ENCODE measurements at regions not wholly inside any gene's neighbourhood (a gene's known extent, or its start where the extent isn't known, plus 50 kb on each side); places are given as distances from the start of the nearest gene placed in this dataset.

- no peak for DNase-seq
- Histone ChIP-seq H3K4me1 (replicated peaks; ENCODE audit: insufficient read depth) (no peaks in the 10 kb centered on the region), H4K20me1 (ENCODE audit: insufficient read depth) (no peaks in the 10 kb centered on the region), H3K79me2 (ENCODE audit: low read depth) (no peaks in the 10 kb centered on the region), H3F3A (ENCODE audit: insufficient read depth, low read depth) (no peaks in the 10 kb centered on the region), H3K4me3 (no peak overlapping the region), H3K4me2 (no peak overlapping the region), H3K9me2 (ENCODE audit: insufficient read depth) (no peaks in the 10 kb centered on the region), H3K27ac (no peak overlapping the region), H3K9me3 (ENCODE audit: insufficient read depth, low read depth) (no peaks in the 10 kb centered on the region), H3K27me3 (ENCODE audit: insufficient read depth, low read depth) (peaks cover 66% of the 10 kb centered on the region), H3K36me3 (ENCODE audit: low read depth) (no peaks in the 10 kb centered on the region), H2AFZ (no peak overlapping the region)
- BruUV-seq (replicated peaks) = no TSS peak
- ChIA-PET POLR2A (ENCODE audit: unreplicated experiment) (no interaction called here), CTCF (no interaction called here)
- TF ChIP-seq CTCF (conservative IDR thresholded peaks at IDR 0.05) (no peak), EZH2 (IDR thresholded peaks at IDR 0.05; ENCODE audit: low read depth) (no peak)
- intact Hi-C loops (cut with micrococcal nuclease; ENCODE audit: unreplicated experiment) = no loop called here
Measured at GRCh38 chr1:38336301-38336923, 289.8 kb upstream of the POU3F1 start.

DNA sequence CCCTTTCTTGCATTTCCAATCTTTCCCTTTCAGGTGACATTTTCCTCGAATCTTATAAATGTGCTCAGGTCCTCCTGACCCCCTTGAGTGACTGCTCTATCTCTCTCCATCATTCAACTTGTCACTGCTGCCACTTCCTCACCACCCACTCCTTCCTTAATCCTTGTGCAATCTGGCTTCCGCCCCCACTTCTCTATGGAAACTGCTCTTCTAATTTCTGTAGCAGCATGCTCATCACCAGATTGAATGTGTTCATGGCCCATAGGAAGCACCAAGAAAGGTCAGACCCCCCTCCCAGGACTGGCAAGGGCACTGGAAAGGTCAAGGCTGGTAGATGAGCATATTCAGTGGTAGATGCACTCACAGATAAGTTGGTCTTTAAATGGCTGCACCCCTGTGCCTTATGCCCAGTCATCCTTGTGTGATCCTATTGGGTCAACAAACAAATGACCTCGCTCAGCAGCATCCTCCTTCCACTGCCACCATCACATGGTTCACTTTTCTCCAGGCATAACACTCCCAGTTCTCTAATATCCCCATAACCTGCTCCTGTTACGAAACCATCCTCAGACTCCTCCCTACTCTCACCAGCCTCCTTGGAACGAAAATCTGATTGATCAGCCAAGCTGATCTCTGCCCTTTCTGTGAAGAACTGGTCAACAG is 288.5 kb upstream of the POU3F1 start:
- H3K4me2 ChIP-seq = no peak overlapping the region
- H3K4me1 ChIP-seq (replicated peaks; ENCODE audit: insufficient read depth) = no peaks in the 10 kb centered on the region
- no peaks in the 10 kb centered on the region for H3K36me3 ChIP-seq (ENCODE audit: low read depth)
- H3K9me2 ChIP-seq (ENCODE audit: insufficient read depth) = no peaks in the 10 kb centered on the region
- ChIA-PET POLR2A (ENCODE audit: unreplicated experiment) (no interaction called here), CTCF (no interaction called here)
- H3K9me3 ChIP-seq (ENCODE audit: insufficient read depth, low read depth) = no peaks in the 10 kb centered on the region
- no peak overlapping the region for H3K27ac ChIP-seq
- H2AFZ ChIP-seq = no peak overlapping the region
- H4K20me1 ChIP-seq (ENCODE audit: insufficient read depth) = no peaks in the 10 kb centered on the region
- intact Hi-C loops (cut with micrococcal nuclease; ENCODE audit: unreplicated experiment) = no loop called here
- H3K27me3 ChIP-seq (ENCODE audit: insufficient read depth, low read depth) = peaks cover 78% of the 10 kb centered on the region
- no peaks in the 10 kb centered on the region for H3F3A ChIP-seq (ENCODE audit: insufficient read depth, low read depth)
- BruUV-seq (replicated peaks) = no TSS peak
- H3K4me3 ChIP-seq = no peak overlapping the region
- no peak for DNase-seq
- H3K79me2 ChIP-seq (ENCODE audit: low read depth) = no peaks in the 10 kb centered on the region
- TF ChIP-seq CTCF (conservative IDR thresholded peaks at IDR 0.05) = no peak
- no peak for TF ChIP-seq EZH2 (IDR thresholded peaks at IDR 0.05; ENCODE audit: low read depth)

- intact Hi-C loops (cut with micrococcal nuclease; ENCODE audit: unreplicated experiment) = no loop called here
- Histone ChIP-seq H3K27me3 (ENCODE audit: insufficient read depth, low read depth) (peaks cover 85% of the 10 kb centered on the region), H3K9me2 (ENCODE audit: insufficient read depth) (no peaks in the 10 kb centered on the region)
Measured at GRCh38 chr1:38332649-38333310, 286.2 kb upstream of the POU3F1 start.

More at GRCh38 chr1:38332649-38333310, 286.2 kb upstream of the POU3F1 start:
- Histone ChIP-seq H3K27ac (no peak overlapping the region), H3K4me3 (no peak overlapping the region), H3K9me3 (ENCODE audit: insufficient read depth, low read depth) (no peaks in the 10 kb centered on the region), H3K4me1 (replicated peaks; ENCODE audit: insufficient read depth) (no peaks in the 10 kb centered on the region), H3K79me2 (ENCODE audit: low read depth) (no peaks in the 10 kb centered on the region), H3K36me3 (ENCODE audit: low read depth) (no peaks in the 10 kb centered on the region), H3F3A (ENCODE audit: insufficient read depth, low read depth) (no peaks in the 10 kb centered on the region), H2AFZ (no peak overlapping the region), H3K4me2 (no peak overlapping the region), H4K20me1 (ENCODE audit: insufficient read depth) (no peaks in the 10 kb centered on the region)
- POLR2A ChIA-PET (ENCODE audit: unreplicated experiment) = no interaction called here
- no peak for DNase-seq
- CTCF ChIA-PET = no interaction called here
- BruUV-seq (replicated peaks) = no TSS peak
- TF ChIP-seq EZH2 (IDR thresholded peaks at IDR 0.05; ENCODE audit: low read depth) = no peak
- TF ChIP-seq CTCF (conservative IDR thresholded peaks at IDR 0.05) = no peak

Data from PC-9 (cell line).